ENCODE measurements at regions not wholly inside any gene's neighbourhood (a gene's known extent, or its start where the extent isn't known, plus 50 kb on each side); places are given as distances from the start of the nearest gene placed in this dataset.

GRCh38 chr2:167626301-167626700, 621.1 kb downstream of the STK39 start:
- WGBS, 2 donors = 59 to 60% methylated on average over 1 of the region's 1 CpG
- Histone ChIP-seq H3K27me3 (no peaks in the 10 kb centered on the region), H3K36me3 (no peaks in the 10 kb centered on the region), H3K4me1 (no peaks in the 10 kb centered on the region), H3K27ac (no peak overlapping the region), H3K4me3 (no peak overlapping the region), H3K9me3 (no peaks in the 10 kb centered on the region)
- DNase-seq (ENCODE audit: low spot score in 2 of 2) = no peak
- no peak for TF ChIP-seq POLR2A (IDR thresholded peaks at IDR 0.05)
- no peak for TF ChIP-seq CTCF (IDR thresholded peaks at IDR 0.05)
- TF ChIP-seq EP300 (IDR thresholded peaks at IDR 0.05) = peak in 1 of 2 donors; percentile 36

GRCh38 chr2:167616997-167617396, 630.4 kb downstream of the STK39 start:
- Histone ChIP-seq H3K4me3 (no peak overlapping the region), H3K4me1 (no peaks in the 10 kb centered on the region), H3K27me3 (no peaks in the 10 kb centered on the region), H3K36me3 (no peaks in the 10 kb centered on the region), H3K27ac (no peak overlapping the region), H3K9me3 (no peaks in the 10 kb centered on the region)
- no peak for TF ChIP-seq POLR2A (IDR thresholded peaks at IDR 0.05)
- no peak for TF ChIP-seq CTCF (IDR thresholded peaks at IDR 0.05)
- TF ChIP-seq EP300 (IDR thresholded peaks at IDR 0.05) = no peak
- no peak for DNase-seq (ENCODE audit: low spot score in 2 of 2)

GRCh38 chr2:167613471-167613870, 633.9 kb downstream of the STK39 start:
- 56 to 71% methylated on average over 1 of the region's 1 CpG for WGBS, 2 donors
- TF ChIP-seq CTCF (IDR thresholded peaks at IDR 0.05) (no peak), EP300 (IDR thresholded peaks at IDR 0.05) (no peak), POLR2A (IDR thresholded peaks at IDR 0.05) (no peak)
- no peaks in the 10 kb centered on the region for H3K27me3 ChIP-seq
- no peak for DNase-seq (ENCODE audit: low spot score in 2 of 2)
- H3K4me3 ChIP-seq = no peak overlapping the region
- no peak overlapping the region for H3K27ac ChIP-seq
- no peaks in the 10 kb centered on the region for H3K4me1 ChIP-seq
- no peaks in the 10 kb centered on the region for H3K9me3 ChIP-seq
- no peaks in the 10 kb centered on the region for H3K36me3 ChIP-seq

GRCh38 chr2:167608487-167608886, 638.9 kb downstream of the STK39 start:
- Histone ChIP-seq H3K27ac (no peak overlapping the region), H3K27me3 (no peaks in the 10 kb centered on the region), H3K4me3 (no peak overlapping the region), H3K36me3 (no peaks in the 10 kb centered on the region), H3K4me1 (no peaks in the 10 kb centered on the region), H3K9me3 (no peaks in the 10 kb centered on the region)
- TF ChIP-seq CTCF (IDR thresholded peaks at IDR 0.05) (no peak), EP300 (IDR thresholded peaks at IDR 0.05) (no peak), POLR2A (IDR thresholded peaks at IDR 0.05) (no peak)
- DNase-seq (ENCODE audit: low spot score in 2 of 2) = no peak

GRCh38 chr2:167607731-167608130, 639.7 kb downstream of the STK39 start:
- TF ChIP-seq CTCF (IDR thresholded peaks at IDR 0.05) (no peak), POLR2A (IDR thresholded peaks at IDR 0.05) (no peak), EP300 (IDR thresholded peaks at IDR 0.05) (no peak)
- 67 to 68% methylated on average over 3 of the region's 3 CpGs for WGBS, 2 donors
- no peak for DNase-seq (ENCODE audit: low spot score in 2 of 2)
- Histone ChIP-seq H3K4me1 (no peaks in the 10 kb centered on the region), H3K27ac (no peak overlapping the region), H3K9me3 (no peaks in the 10 kb centered on the region), H3K4me3 (no peak overlapping the region), H3K27me3 (no peaks in the 10 kb centered on the region), H3K36me3 (no peaks in the 10 kb centered on the region)
